Testis (tissue), 2 donors: ENCODE measurements at regions not wholly inside any gene's neighbourhood (a gene's known extent, or its start where the extent isn't known, plus 50 kb on each side); places are given as distances from the start of the nearest gene placed in this dataset.

Experiments
- CTCF ChIP-seq, 3 experiments: fragments of 450-650 bp in 2 of 3; fragments of 200-600 bp in 1 of 3; sonication (generic) in 1 of 3; IDR thresholded peaks; one replicate each; pipeline ENCODE4 v1.5.1; 2016 to 2019; ENCODE audit warnings: antibody characterized with exemption in 3 of 3, mild to moderate bottlenecking in 2 of 3, moderate library complexity in 1 of 3
- POLR2A ChIP-seq: fragments of 450-650 bp; IDR thresholded peaks from one replicate; pipeline ENCODE4 v1.6.1; 2017; ENCODE audit warnings: antibody characterized with exemption, mild to moderate bottlenecking, moderate library complexity

DNA sequence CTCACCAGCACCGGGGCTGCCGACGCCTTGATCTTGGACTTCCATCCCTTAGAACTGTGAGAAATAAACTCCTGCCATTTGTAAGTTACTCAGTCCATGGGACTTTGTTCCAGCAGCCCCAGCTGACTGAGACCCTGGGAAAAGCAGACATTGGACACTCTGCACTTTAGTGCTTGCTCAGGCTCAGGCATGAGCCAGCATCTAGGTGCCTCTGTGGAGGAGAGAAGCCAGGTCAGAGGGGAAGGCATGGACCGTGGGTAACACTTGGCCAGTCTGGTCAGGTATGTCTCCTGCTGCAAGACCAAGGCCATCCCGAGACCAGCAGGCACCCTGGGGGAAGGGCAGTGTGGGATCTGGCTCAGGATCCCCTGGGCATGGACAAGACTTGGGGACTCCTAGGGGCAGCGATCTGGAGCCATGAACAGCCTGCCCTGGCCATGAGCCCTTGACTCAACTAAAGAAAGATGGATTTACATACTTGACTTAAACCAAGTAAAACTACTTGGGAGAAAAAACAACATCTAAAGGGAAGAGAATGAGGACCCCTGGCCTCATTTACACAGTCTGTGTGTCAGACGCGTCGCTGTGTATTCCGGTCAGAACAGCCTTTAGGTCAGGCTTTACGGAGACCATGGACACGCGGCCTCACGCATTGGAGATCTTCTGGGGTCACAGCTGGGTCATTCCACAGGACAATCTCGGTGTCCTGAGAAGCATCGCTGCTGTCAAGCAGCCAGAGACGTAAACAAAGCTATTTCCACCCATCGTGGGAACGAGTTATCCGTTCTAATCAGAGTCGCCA lies 497.1 kb downstream of the BRD1 start:
- TF ChIP-seq CTCF (IDR thresholded peaks at IDR 0.05): no peak
- no peak for TF ChIP-seq POLR2A
